Upper lobe of right lung (tissue), 1 donor: ENCODE measurements at regions not wholly inside any gene's neighbourhood (a gene's known extent, or its start where the extent isn't known, plus 50 kb on each side); places are given as distances from the start of the nearest gene placed in this dataset.

Experiments
- ATAC-seq: fragments of 200-7000 bp; cut with Tn5 transposase; one replicate; pipeline ENCODE4 v1.9.1; 2020; ENCODE audit warnings: mild to moderate bottlenecking, moderate library complexity
- DNase-seq: peaks from one replicate; pipeline ENCODE4 v3.0.0-alpha.2; 2020
- H3K27ac ChIP-seq: fragments of 200-600 bp; one replicate; pipeline ENCODE4 v1.8.0; 2022
- H3K27me3 ChIP-seq: fragments of 200-600 bp; one replicate; pipeline ENCODE4 v1.8.0; 2022; ENCODE audit warnings: mild to moderate bottlenecking
- H3K36me3 ChIP-seq: fragments of 200-600 bp; one replicate; pipeline ENCODE4 v1.8.0; 2022
- H3K4me1 ChIP-seq: fragments of 200-600 bp; one replicate; pipeline ENCODE4 v1.8.0; 2022
- H3K4me3 ChIP-seq: fragments of 200-600 bp; one replicate; pipeline ENCODE4 v1.8.0; 2022; ENCODE audit warnings: mild to moderate bottlenecking
- H3K9me3 ChIP-seq: fragments of 200-600 bp; one replicate; pipeline ENCODE4 v1.8.0; 2022
- intact Hi-C: fragments of 100-400 bp; cut with DNase I; formaldehyde crosslinking; loops from one replicate; pipeline ENCODE4 v1.11.0; 2022
- TF ChIP-seq, protein P1 (sequence below): fragments of 200-600 bp; IDR thresholded peaks from one replicate; pipeline ENCODE4 v1.8.0; 2022; ENCODE audit warnings: antibody characterized with exemption
- donor health status: DM: no; HTN: yes; CAD: no; lungs with severe emphysema.

DNA sequence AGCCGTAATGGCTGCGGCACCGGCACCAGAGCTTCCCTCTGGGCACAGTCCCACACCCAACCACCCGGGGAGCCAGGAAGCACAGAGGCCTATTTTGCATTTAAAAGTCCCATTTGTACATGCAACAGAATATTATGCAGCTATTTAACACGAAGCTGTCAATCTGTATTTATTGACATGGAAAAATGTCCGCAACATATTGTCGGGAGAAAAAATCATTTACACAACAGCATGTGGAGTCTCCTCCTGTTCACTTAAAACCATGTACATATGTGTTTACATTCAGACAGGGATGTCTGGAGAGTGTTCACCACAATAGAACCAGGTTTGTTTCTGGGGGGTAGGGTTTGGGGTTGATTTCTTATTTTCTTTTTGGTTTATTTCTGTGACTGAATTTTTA, 63.4 kb upstream of the GRIK3 start:
- Histone ChIP-seq H3K9me3 (no peaks in the 10 kb centered on the region), H3K4me3 (no peak overlapping the region), H3K4me1 (no peaks in the 10 kb centered on the region), H3K27ac (no peak overlapping the region), H3K27me3 (peaks cover 6% of the 10 kb centered on the region), H3K36me3 (no peaks in the 10 kb centered on the region)
- intact Hi-C loops = no loop called here
- TF ChIP-seq, protein P1, sequence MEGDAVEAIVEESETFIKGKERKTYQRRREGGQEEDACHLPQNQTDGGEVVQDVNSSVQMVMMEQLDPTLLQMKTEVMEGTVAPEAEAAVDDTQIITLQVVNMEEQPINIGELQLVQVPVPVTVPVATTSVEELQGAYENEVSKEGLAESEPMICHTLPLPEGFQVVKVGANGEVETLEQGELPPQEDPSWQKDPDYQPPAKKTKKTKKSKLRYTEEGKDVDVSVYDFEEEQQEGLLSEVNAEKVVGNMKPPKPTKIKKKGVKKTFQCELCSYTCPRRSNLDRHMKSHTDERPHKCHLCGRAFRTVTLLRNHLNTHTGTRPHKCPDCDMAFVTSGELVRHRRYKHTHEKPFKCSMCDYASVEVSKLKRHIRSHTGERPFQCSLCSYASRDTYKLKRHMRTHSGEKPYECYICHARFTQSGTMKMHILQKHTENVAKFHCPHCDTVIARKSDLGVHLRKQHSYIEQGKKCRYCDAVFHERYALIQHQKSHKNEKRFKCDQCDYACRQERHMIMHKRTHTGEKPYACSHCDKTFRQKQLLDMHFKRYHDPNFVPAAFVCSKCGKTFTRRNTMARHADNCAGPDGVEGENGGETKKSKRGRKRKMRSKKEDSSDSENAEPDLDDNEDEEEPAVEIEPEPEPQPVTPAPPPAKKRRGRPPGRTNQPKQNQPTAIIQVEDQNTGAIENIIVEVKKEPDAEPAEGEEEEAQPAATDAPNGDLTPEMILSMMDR = no peak
- DNase-seq (no peak), ATAC-seq (no peak)

DNA sequence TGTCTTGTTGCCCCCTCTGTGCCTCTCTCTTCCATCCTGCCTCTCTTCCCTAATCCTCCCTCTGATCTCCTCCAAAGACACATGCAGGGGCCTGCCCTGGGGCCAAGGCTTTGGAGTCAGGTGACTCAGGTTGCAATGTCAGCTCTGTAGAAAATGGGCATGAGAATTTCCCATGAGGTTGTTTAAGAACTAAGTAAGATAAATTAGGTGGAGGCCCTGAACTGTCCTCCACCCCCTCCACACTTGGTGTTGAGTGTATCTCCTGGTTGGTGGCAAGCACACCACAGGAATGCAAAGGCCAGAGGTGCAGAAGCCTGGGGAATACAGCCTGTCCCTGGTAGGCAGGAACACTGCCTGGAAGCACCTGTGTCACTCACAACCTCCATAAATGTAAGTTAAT, 63.9 kb upstream of the GRIK3 start:
- no peak overlapping the region for H3K27ac ChIP-seq
- intact Hi-C loops = no loop called here
- TF ChIP-seq, protein P1 = no peak
- ATAC-seq = no peak
- H3K4me1 ChIP-seq = no peaks in the 10 kb centered on the region
- no peaks in the 10 kb centered on the region for H3K36me3 ChIP-seq
- no peak for DNase-seq
- H3K9me3 ChIP-seq = no peaks in the 10 kb centered on the region
- H3K4me3 ChIP-seq = no peak overlapping the region
- peaks cover 6% of the 10 kb centered on the region for H3K27me3 ChIP-seq

DNA sequence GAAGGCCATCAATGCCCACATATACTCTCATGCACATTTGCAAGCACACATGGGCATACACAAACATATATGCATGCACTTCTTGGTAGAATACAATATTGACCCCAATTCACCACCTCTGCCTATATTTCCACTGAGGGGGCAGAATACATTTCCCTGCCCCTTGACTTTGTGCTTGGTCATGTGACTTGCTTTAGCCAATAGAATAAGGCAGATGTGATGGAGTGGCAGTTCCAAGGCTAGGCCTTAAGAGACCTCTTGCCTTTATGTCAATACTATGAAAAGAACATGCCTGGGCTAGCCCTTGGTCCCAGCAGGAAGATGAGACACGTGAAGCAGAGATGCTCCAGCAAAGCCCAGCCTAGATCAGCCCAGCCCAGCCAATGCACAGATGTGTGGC, 66.0 kb upstream of the GRIK3 start:
- H3K27ac ChIP-seq = no peak overlapping the region
- TF ChIP-seq, protein P1 = no peak
- intact Hi-C loops = no loop called here
- H3K27me3 ChIP-seq = peaks cover 6% of the 10 kb centered on the region
- no peak for ATAC-seq
- H3K36me3 ChIP-seq = no peaks in the 10 kb centered on the region
- H3K9me3 ChIP-seq = no peaks in the 10 kb centered on the region
- no peak for DNase-seq
- H3K4me1 ChIP-seq = no peaks in the 10 kb centered on the region
- no peak overlapping the region for H3K4me3 ChIP-seq

DNA sequence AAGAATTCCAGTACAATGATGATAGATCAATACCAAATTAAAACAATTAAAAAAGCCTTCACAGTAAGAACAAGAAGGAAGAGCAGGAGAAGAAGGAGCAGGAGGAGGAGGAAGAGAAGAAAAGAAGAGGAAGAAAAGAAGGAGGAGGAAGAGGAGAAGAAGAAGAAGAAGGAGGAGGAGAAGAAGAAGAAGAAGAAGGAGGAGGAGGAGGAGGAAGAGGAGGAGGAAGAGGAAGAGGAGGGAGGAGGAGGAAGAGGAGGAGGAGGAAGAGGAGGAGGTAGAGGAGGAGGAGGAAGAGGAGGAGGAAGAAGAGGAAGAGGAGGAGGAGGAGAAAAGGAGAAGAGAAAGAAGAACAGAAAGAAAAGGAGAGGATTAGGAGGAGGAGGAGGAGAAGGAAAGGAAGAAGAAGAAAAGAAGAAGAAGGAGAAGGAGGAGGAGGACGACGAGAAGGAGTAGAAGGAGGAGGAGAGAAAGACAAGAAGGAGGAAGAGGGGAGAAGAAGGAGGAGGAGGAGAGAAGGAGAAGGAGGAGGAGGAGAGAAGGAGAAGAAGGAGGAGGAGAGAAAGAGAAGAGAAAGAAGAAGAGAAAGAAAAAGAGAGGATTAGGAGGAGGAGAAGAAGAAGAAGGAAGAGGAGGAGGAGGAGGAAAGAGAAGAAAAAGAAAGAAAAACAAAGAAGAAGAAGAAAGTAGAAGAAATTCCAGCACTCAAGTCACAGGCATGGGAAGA, 68.5 kb upstream of the GRIK3 start:
- Histone ChIP-seq H3K27me3 (peaks cover 6% of the 10 kb centered on the region), H3K36me3 (no peaks in the 10 kb centered on the region), H3K27ac (no peak overlapping the region), H3K9me3 (no peaks in the 10 kb centered on the region), H3K4me1 (no peaks in the 10 kb centered on the region), H3K4me3 (no peak overlapping the region)
- intact Hi-C loops = no loop called here
- no peak for DNase-seq
- TF ChIP-seq, protein P1 = no peak
- ATAC-seq = no peak

DNA sequence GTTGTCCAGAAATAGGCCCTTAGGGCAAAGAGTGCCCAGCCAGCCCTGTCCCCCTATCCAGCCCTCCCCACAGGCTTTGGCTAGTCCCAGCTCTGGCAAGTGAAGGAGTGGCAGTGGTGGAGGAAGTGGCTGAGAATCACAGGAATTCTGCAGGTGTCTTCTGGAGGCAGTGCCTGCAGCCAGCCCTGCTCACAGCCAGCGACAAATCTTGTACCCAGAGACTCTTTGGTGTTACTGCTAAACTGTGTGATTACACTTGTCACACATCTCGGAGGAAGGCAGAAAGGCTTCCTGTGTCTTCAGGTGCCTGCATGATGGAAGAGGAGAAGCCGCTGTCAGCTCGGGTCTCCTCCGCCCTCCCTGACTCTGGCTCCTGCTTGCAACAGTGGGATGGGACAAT, 71.6 kb upstream of the GRIK3 start:
- ATAC-seq (no peak), DNase-seq (no peak)
- Histone ChIP-seq H3K4me3 (no peak overlapping the region), H3K27me3 (peaks cover 12% of the 10 kb centered on the region), H3K27ac (no peak overlapping the region), H3K4me1 (no peaks in the 10 kb centered on the region), H3K9me3 (no peaks in the 10 kb centered on the region), H3K36me3 (no peaks in the 10 kb centered on the region)
- TF ChIP-seq, protein P1 = no peak
- intact Hi-C loops = no loop called here
